Stimulated activated effector memory CD8-positive, alpha-beta T cell treated with anti-CD3 and anti-CD28 coated beads, Interleukin-12 subunit alpha, Interleukin-12 subunit beta, amount 100 ng/mL, for 72 hours (primary cell): ENCODE measurements at regions not wholly inside any gene's neighbourhood (a gene's known extent, or its start where the extent isn't known, plus 50 kb on each side); places are given as distances from the start of the nearest gene placed in this dataset.
"Not testable (repeated sequence)": the region's sequence is repeated elsewhere in the genome, so short reads cannot be mapped to it uniquely, and the experiment has no call there.

ENCODE experiments used
- ATAC-seq: fragments of 150-1000 bp; cut with Tn5 transposase; 2 replicates; pipeline ENCODE4 v1.10.0; 2021
- DNase-seq, 2 donors: peaks; one replicate each; pipeline ENCODE4 v3.0.0; 2021 to 2022; ENCODE audit warnings: low spot score in 2 of 2
- H3K27ac Mint-ChIP-seq: one replicate; pipeline ENCODE4 v1.8.0; 2022; ENCODE audit warnings: mild to moderate bottlenecking, mixed read lengths
- H3K36me3 Mint-ChIP-seq: one replicate; pipeline ENCODE4 v1.8.0; 2022; ENCODE audit warnings: mild to moderate bottlenecking, mixed read lengths
- H3K4me1 Mint-ChIP-seq: one replicate; pipeline ENCODE4 v1.8.0; 2022; ENCODE audit warnings: mixed read lengths
- H3K4me3 Mint-ChIP-seq: one replicate; pipeline ENCODE4 v1.8.0; 2022; ENCODE audit warnings: mild to moderate bottlenecking, mixed read lengths
- H3K9me3 Mint-ChIP-seq: one replicate; pipeline ENCODE4 v1.8.0; 2022; ENCODE audit warnings: mixed read lengths

- no peaks in the 10 kb centered on the region for H3K4me1 Mint-ChIP-seq
- no peak overlapping the region for H3K4me3 Mint-ChIP-seq
- H3K27ac Mint-ChIP-seq = no peak overlapping the region
- no peaks in the 10 kb centered on the region for H3K36me3 Mint-ChIP-seq
- H3K9me3 Mint-ChIP-seq = no peaks in the 10 kb centered on the region
- no peak for DNase-seq
- no peak for ATAC-seq
These were observed 276.4 kb upstream of the TMTC4 start for GRCh38 chr13:100951016-100951415.

- not testable (repeated sequence) for H3K4me1 Mint-ChIP-seq, ATAC-seq, H3K27ac Mint-ChIP-seq, H3K4me3 Mint-ChIP-seq, H3K36me3 Mint-ChIP-seq, DNase-seq, H3K9me3 Mint-ChIP-seq
These were observed 274.3 kb upstream of the TMTC4 start for GRCh38 chr13:100948937-100949336.

- Mint-ChIP-seq H3K4me1 (no peaks in the 10 kb centered on the region), H3K36me3 (no peaks in the 10 kb centered on the region), H3K4me3 (no peak overlapping the region), H3K9me3 (no peaks in the 10 kb centered on the region), H3K27ac (no peak overlapping the region)
- peak; percentile 16 for ATAC-seq
- no peak for DNase-seq
These were observed 272.0 kb upstream of the TMTC4 start for GRCh38 chr13:100946588-100946987.

- no peaks in the 10 kb centered on the region for H3K4me1 Mint-ChIP-seq
- H3K27ac Mint-ChIP-seq = no peak overlapping the region
- H3K9me3 Mint-ChIP-seq = no peaks in the 10 kb centered on the region
- no peaks in the 10 kb centered on the region for H3K36me3 Mint-ChIP-seq
- DNase-seq (no peak), ATAC-seq (no peak)
- no peak overlapping the region for H3K4me3 Mint-ChIP-seq
These were observed 270.3 kb upstream of the TMTC4 start for GRCh38 chr13:100944791-100945345.

GRCh38 chr13:100942742-100943141 lies 268.1 kb upstream of the TMTC4 start:
- DNase-seq (no peak), ATAC-seq (no peak)
- Mint-ChIP-seq H3K27ac (no peak overlapping the region), H3K4me3 (no peak overlapping the region), H3K4me1 (no peaks in the 10 kb centered on the region), H3K36me3 (no peaks in the 10 kb centered on the region), H3K9me3 (no peaks in the 10 kb centered on the region)

- no peaks in the 10 kb centered on the region for H3K4me1 Mint-ChIP-seq
- DNase-seq = no peak
- no peak overlapping the region for H3K4me3 Mint-ChIP-seq
- H3K36me3 Mint-ChIP-seq = no peaks in the 10 kb centered on the region
- H3K9me3 Mint-ChIP-seq = no peaks in the 10 kb centered on the region
- no peak overlapping the region for H3K27ac Mint-ChIP-seq
- no peak for ATAC-seq
These were observed 267.1 kb upstream of the TMTC4 start for GRCh38 chr13:100941377-100942368.

- no peaks in the 10 kb centered on the region for H3K9me3 Mint-ChIP-seq
- no peak overlapping the region for H3K4me3 Mint-ChIP-seq
- H3K36me3 Mint-ChIP-seq = no peaks in the 10 kb centered on the region
- DNase-seq (no peak), ATAC-seq (no peak)
- no peak overlapping the region for H3K27ac Mint-ChIP-seq
- H3K4me1 Mint-ChIP-seq = no peaks in the 10 kb centered on the region
These were observed 266.1 kb upstream of the TMTC4 start for GRCh38 chr13:100940658-100941057.

- no peaks in the 10 kb centered on the region for H3K9me3 Mint-ChIP-seq
- no peak overlapping the region for H3K4me3 Mint-ChIP-seq
- no peak overlapping the region for H3K27ac Mint-ChIP-seq
- ATAC-seq (no peak), DNase-seq (no peak)
- no peaks in the 10 kb centered on the region for H3K36me3 Mint-ChIP-seq
- no peaks in the 10 kb centered on the region for H3K4me1 Mint-ChIP-seq
These were observed 259.2 kb upstream of the TMTC4 start for GRCh38 chr13:100933841-100934240.

GRCh38 chr13:100922599-100922998 lies 248.0 kb upstream of the TMTC4 start:
- H3K27ac Mint-ChIP-seq = no peak overlapping the region
- DNase-seq = no peak
- H3K4me3 Mint-ChIP-seq = no peak overlapping the region
- H3K9me3 Mint-ChIP-seq = no peaks in the 10 kb centered on the region
- no peaks in the 10 kb centered on the region for H3K36me3 Mint-ChIP-seq
- H3K4me1 Mint-ChIP-seq = no peaks in the 10 kb centered on the region
- no peak for ATAC-seq

- Mint-ChIP-seq H3K4me3 (no peak overlapping the region), H3K36me3 (no peaks in the 10 kb centered on the region), H3K4me1 (no peaks in the 10 kb centered on the region), H3K9me3 (no peaks in the 10 kb centered on the region), H3K27ac (no peak overlapping the region)
- DNase-seq (no peak), ATAC-seq (no peak)
These were observed 246.5 kb upstream of the TMTC4 start for GRCh38 chr13:100921139-100921538.

GRCh38 chr13:100917011-100917410 lies 242.4 kb upstream of the TMTC4 start:
- H3K9me3 Mint-ChIP-seq = no peaks in the 10 kb centered on the region
- ATAC-seq (no peak), DNase-seq (no peak)

GRCh38 chr13:100913143-100913542 lies 238.5 kb upstream of the TMTC4 start:
- Mint-ChIP-seq H3K9me3 (no peaks in the 10 kb centered on the region), H3K36me3 (no peaks in the 10 kb centered on the region), H3K4me3 (no peak overlapping the region), H3K27ac (no peak overlapping the region), H3K4me1 (no peaks in the 10 kb centered on the region)
- no peak for ATAC-seq
- no peak for DNase-seq

More at GRCh38 chr13:100917011-100917410, 242.4 kb upstream of the TMTC4 start:
- H3K27ac Mint-ChIP-seq = no peak overlapping the region
- H3K4me1 Mint-ChIP-seq = no peaks in the 10 kb centered on the region
- no peak overlapping the region for H3K4me3 Mint-ChIP-seq
- no peaks in the 10 kb centered on the region for H3K36me3 Mint-ChIP-seq

GRCh38 chr13:100904293-100904976 lies 229.8 kb upstream of the TMTC4 start:
- H3K4me3 Mint-ChIP-seq = no peak overlapping the region
- ATAC-seq (no peak), DNase-seq (no peak)
- no peaks in the 10 kb centered on the region for H3K36me3 Mint-ChIP-seq
- H3K4me1 Mint-ChIP-seq = no peaks in the 10 kb centered on the region
- H3K27ac Mint-ChIP-seq = no peak overlapping the region
- H3K9me3 Mint-ChIP-seq = no peaks in the 10 kb centered on the region

- H3K4me1 Mint-ChIP-seq = no peaks in the 10 kb centered on the region
- no peaks in the 10 kb centered on the region for H3K36me3 Mint-ChIP-seq
- no peak overlapping the region for H3K4me3 Mint-ChIP-seq
- ATAC-seq = peak; percentile 68
- no peaks in the 10 kb centered on the region for H3K9me3 Mint-ChIP-seq
- DNase-seq = no peak
- no peak overlapping the region for H3K27ac Mint-ChIP-seq
These were observed 225.2 kb upstream of the TMTC4 start for GRCh38 chr13:100899720-100900316.

- Mint-ChIP-seq H3K4me1 (no peaks in the 10 kb centered on the region), H3K9me3 (peaks cover under 1% of the 10 kb centered on the region)
These were observed 223.8 kb upstream of the TMTC4 start for GRCh38 chr13:100898431-100898830.

More at GRCh38 chr13:100898431-100898830, 223.8 kb upstream of the TMTC4 start:
- Mint-ChIP-seq H3K4me3 (no peak overlapping the region), H3K27ac (no peak overlapping the region), H3K36me3 (no peaks in the 10 kb centered on the region)
- no peak for DNase-seq
- no peak for ATAC-seq
